ENCODE measurements at regions not wholly inside any gene's neighbourhood (a gene's known extent, or its start where the extent isn't known, plus 50 kb on each side); places are given as distances from the start of the nearest gene placed in this dataset.

GRCh38 chrX:20421275-20421674, 154.6 kb upstream of the RPS6KA3 start:
- no peak for TF ChIP-seq CTCF (IDR thresholded peaks at IDR 0.05)
- no peak for TF ChIP-seq EP300 (IDR thresholded peaks at IDR 0.05; ENCODE audit: borderline replicate concordance in 1 of 2, low read depth in 1 of 2, low read length in 1 of 2)
- no peak for TF ChIP-seq JUND (IDR thresholded peaks at IDR 0.05)
- no peak for TF ChIP-seq RCOR1 (IDR thresholded peaks at IDR 0.05; ENCODE audit: low read length)
- no peak for TF ChIP-seq MXI1 (IDR thresholded peaks at IDR 0.05; ENCODE audit: low read depth, low read length)
- TF ChIP-seq EZH2phosphoT487 (IDR thresholded peaks at IDR 0.05; ENCODE audit: borderline replicate concordance, low read depth), result no peak
- TF ChIP-seq FOXJ3 (CRISPR knock-in tag; IDR thresholded peaks at IDR 0.05), result no peak
- no peak for TF ChIP-seq SMC3 (IDR thresholded peaks at IDR 0.05; ENCODE audit: low read depth, low read length)
